HG03108 (cell line): ENCODE measurements at regions not wholly inside any gene's neighbourhood (a gene's known extent, or its start where the extent isn't known, plus 50 kb on each side); places are given as distances from the start of the nearest gene placed in this dataset.

ENCODE experiments used
- ATAC-seq: cut with Tn5 transposase; IDR thresholded peaks from one replicate; pipeline ENCODE4 v1.9.1; 2021; ENCODE audit warnings: moderate library complexity; ENCODE audit not compliant: unreplicated experiment

DNA sequence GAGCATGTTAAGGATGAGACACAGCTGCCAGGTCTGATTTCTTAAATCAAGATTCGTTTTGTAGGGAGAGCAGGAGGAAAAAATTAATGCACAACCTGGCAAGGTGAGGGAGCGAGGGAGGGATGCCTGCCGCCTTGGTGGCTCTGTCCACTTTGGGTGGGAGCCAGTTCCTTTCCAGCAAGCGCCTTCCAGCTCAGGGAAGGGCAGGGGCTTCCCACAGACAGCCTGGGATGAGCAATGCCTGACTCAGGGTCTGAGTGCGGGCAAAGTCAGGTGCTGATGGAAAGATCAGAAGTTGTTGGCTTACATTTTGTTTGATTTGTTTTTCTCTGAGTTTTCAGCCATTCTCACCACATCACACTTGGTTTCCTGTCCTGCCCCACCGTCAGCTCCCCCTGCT, 220.7 kb downstream of the ENGASE start:
- ATAC-seq, result no peak

DNA sequence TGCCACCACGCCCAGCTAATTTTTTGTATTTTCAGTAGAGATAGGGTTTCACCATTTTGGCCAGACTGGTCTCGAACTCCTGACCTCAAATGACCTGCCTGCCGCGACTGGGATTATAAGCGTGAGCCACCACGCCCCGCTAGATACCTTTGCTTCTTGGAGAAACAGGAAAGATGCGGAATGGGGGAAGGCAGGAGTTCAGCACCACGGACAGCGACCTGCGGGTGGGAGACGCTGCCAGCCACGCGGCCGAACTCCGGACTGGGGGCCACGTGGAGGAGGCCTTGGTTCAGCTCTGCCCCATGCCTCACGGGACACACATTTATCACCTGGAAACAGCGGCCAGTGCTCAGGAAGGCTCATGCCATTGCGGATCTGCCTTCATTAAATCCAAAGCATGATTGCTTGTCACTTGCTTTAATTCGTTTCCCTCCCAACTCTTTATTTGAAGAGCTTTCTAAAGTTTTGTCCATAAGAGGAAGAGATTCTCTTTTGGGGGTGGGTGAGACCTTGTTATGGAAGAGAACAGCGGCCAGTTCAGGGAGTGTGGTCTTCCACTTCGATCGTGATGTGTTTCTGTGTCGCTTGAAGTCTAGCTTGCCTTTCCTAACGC, 219.9 kb downstream of the ENGASE start:
- ATAC-seq, result no peak

DNA sequence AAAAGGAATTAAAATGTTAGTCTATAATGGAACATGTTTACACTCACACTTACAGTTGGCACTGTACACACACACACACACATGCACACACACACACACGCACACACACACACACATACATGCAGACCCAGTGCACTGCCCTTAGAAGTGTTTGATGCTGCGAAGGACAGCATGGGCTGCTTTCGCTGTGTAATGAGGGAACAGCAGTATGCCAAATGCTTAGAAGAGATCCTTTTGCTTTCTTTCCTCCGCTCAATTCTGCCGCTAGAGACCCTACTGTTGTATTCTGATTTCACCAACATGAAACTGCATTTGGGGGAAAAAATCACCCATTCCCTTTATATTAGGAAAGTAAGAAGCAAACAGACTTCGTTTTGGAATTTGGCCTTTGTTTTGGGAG, 217.9 kb downstream of the ENGASE start:
- no peak for ATAC-seq

DNA sequence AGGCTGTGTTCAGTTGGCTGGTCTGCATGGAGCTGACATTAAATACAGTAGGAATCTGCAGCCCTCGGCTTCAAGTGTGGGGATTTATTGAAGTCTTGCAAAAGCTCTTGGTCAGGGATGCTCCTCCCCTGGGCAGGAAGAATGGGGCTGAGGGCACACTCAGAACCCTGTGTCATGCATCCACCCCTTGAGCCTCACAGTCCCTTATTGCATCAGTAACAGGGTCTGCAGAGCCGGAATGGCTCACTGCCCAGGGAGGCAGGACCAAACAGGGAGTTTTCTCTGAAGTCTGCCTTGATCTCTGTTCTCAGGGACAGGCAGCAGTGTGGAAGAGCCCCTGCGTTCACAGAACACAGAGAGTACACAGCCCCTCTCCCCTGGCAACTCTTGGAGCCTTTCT, 216.8 kb downstream of the ENGASE start:
- no peak for ATAC-seq

DNA sequence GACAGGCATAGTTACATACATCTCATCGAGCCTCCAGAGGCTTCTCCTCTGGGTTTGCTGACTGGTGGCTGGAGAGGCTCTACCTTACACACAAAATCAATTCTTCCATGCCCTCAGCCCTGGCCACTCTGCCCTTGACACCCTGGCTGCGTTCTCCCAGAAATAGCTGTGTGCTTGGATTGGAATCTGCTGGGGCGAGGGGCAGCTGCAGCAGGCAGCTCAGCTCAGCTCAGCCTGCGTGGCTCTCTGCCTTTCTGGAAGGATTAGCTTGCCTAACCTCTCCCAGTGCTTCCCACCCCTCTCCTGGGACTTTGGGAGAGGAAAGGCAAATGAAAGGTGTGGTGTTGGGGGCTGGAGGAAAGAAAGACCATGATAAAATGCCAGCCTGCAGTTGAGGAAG, 216.1 kb downstream of the ENGASE start:
- ATAC-seq, result no peak

DNA sequence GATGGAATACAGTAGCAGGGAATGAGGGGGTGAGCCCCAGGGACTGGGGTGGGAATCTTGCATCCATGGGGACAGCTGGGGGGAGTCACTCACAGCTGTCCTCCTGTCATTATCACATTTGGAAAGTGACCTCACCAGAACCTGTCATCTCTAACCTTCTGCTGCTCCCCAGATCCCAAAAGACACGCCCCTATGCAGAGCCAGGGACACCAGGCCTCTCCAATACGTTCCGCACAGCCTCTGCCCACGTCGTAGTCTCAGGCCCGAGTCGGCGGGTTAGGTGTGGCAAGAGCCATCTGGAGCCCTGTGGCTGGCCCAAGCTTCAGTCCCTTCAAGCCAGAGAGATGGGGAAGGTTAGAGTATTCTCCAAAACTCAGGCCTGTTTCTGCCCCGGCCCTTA, 214.3 kb downstream of the ENGASE start:
- no peak for ATAC-seq

DNA sequence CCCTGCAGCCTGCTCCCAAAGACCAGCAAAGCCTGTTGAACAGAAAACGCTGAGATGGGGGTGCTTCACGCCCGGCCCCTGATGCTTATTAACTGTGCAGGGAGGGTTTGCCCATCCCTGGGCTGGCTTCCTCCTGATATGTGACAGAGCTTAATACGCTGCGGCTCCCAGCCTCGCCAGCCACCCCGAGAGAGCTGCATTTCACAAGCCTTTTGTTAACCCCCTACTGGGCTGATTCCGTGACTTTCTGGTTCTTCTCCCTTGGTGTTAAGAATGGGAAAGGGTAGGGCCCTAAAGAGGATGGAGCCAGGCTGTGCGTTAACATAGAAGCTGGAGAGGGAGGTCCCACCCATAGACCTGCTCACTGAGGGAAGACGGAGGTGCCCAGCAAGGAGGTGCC, 211.8 kb downstream of the ENGASE start:
- ATAC-seq, result no peak

DNA sequence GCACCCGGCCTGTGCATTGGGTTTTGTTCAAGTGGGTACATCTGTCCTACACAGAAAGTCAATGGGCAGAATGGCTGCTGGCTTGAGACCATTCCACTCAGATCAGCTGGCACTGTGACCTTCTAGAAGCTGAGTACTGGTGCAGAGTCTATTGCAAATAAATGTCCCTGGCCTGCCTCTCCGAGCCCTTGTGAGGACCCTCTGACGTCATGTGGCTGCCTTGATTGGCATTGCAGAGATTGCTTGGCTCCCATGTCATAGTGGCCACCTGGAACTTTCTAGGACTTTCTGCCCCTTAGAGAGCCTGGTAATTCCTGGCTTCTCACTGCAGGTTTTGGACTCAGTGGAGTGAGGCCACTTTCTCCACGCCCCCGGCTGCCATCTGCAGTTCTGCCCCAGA, 211.3 kb downstream of the ENGASE start:
- ATAC-seq, result no peak

DNA sequence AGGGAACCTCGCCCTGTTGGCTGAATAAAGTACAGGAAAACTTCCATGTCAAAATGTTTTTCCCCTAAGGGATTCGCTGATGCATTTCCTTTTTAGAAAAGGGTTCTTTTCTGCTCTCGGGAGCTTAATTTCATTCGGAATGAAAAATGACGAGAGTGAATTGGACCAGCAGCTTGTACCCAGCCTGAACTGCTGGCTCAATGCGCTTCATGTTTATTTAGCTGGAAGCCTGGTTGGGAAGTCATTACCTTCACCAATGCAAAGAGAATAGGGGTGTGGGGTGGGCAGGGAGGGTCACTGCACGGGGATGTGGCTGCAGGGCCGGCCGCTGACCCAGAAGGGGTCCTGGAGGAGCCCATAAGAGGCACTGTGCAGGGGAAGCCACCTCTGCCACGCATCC, 207.7 kb downstream of the ENGASE start:
- no peak for ATAC-seq

DNA sequence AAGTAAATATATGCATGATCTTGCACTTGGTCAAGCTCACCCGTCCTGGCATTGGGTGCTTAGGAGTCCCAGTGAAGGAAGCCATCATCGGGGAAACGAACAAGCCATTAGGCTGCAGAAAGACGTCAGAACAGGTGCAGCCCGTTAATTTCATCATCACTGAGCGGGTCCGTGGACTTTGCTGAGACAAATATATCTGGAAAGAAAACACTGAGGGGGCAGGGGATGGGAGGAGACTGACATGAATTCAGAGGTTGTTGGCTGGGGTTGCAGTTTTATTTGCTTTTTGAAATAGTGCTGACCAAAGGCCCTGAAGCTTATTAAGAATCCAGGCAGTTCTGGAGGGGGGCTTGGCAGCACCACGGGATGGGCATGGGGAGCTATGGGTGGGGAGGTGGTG, 207.2 kb downstream of the ENGASE start:
- ATAC-seq, result no peak

DNA sequence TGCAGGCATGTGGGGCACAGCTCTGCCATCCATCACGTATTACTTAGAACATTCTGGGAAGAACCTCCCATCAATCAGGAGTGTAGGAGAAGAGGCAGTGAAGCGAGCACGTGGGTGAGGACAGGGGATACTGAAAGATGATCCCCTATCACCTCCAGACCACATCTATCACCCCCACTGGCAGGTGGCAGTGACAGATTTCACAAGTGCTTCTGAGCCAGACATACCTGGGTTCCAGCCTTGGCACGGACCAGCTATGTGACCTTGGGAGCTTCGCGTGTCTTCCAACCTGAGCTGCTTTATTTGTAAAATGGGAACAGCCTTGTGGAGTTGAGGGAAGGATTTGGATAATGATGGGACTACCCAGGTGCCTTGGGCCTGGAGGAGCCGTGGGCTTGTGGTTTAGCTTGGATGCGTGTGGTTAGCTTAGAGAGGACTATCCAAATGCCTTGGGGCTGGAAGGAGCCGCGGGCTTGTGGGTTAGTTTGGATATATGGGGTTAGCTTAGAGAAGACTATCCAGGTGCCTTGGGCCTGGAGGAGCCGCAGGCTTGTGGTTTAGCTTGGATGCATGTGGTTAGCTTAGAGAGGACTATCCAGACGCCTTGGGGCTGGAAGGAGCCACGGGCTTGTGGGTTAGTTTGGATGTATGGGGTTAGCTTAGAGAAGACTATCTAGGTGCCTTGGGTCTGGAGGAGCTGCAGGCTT, 206.4 kb downstream of the ENGASE start:
- ATAC-seq, result no peak

DNA sequence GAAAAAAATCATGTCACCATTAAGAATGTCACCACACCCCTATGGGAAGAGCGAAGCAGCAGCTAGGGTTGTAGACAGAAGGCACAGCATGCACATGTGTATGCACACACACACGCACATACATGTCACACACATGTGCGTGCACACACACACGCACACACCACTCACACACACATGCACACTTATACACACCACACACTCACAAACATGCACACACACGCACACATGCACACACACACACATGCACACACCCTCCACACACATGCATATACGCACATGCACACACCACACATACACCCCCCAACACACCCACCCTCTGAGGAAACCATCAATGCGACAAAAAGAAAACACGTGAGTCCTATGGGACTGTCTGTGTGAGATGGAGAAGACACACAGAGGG, 205.4 kb downstream of the ENGASE start:
- no peak for ATAC-seq

DNA sequence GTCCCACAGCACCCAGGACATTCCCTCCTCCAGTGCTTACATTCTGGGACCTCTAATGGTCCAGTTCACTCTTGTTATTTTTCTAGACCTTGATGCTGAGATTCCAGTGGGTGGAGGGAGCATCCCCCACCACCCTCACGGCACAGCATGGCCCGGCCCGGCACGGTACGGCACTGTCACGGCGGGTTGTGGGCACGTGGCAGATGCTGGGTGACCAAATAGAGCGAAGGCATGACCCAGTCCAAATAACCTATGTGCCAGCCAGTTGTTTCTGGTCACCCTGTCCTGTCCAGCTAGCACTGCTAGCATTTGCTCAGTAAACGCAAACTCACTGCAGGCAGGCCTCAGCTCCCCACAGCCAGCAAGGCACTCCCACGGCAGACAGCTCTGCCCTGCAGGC, 204.7 kb downstream of the ENGASE start:
- no peak for ATAC-seq

DNA sequence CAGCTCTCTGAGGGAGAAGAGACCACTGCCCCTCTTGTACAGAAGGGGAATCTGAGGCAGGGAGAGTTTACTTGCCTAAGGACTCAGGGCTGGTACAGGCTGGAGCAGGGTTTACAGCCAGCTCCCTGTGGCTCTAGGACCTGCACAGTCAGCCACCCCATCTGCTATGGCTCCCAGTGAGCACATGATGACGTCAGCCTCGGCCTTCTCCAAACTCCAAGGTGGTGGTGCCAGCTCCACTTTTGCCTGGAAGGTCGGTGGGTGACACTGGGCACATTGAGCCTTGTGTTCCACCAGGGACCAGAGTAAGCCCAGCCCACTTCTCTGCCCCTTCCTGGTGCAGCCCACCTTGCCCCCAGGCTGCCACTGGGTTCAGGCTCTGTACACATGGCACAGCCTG, 202.2 kb downstream of the ENGASE start:
- ATAC-seq, result no peak

DNA sequence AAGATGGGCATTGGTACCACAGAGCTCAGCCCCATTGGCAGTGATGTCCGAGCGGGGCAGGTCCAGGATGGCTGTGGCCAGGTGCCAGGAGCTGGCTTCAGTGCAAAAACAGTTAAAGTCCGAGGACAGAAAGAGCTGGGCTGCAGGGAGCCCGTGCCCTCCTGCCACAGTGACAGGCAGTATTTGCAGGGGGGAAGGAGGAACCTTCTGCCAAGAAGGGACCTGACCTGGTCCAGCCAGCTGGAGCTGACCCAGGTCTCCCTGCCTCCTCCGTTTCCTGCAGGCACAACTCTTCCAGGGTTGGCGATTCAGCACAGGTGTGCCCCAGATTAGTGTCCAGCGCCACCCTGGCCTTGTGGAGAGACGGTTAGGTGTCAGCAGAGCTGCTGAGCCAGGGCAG, 199.0 kb downstream of the ENGASE start:
- ATAC-seq, result no peak

DNA sequence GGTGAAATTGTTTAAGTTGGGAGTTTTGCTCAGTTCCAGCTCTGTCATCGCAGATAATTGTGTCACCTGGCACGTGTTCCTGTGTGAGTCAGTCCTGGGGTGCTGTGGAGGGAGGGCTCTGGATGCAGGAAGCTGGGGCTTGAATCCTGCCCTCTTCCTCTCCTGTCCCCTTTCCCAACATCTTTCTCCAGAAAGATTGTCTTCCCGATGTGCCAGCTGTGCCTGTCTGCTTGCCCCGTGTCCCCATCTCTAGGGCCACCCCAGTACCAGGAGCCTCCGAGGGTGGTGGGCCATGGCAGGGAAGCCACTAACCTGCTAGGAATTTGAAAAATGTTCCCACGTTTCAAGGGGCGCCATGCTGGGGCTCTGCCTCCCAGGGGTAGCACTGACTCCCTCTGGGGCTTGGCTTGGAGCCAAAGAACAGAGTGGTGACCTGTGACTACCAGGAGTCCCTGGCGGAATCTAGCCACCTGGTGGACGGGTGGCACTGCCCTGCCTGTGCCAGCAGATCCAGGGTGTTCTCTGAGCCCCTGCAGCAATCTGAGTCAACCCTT, 198.1 kb downstream of the ENGASE start:
- no peak for ATAC-seq

DNA sequence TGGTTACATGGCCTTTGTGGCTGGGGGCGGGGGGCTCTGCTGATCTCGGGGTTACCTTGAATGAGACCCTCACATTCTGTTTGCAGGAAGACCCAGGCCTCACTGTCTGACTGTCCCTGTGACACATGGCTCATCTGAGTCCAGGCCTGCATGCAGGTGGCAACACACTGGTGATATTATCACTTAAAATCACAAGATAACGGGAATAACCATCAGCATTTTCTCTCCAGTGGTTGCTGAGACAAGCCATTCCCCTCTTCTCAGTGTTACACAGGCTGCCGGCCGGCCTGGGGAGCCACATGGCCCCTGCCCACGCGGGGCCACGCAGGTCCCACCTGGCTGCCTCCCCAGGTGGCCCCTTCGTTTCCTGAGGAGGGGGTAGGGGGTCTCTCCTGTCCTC, 197.6 kb downstream of the ENGASE start:
- ATAC-seq, result no peak

DNA sequence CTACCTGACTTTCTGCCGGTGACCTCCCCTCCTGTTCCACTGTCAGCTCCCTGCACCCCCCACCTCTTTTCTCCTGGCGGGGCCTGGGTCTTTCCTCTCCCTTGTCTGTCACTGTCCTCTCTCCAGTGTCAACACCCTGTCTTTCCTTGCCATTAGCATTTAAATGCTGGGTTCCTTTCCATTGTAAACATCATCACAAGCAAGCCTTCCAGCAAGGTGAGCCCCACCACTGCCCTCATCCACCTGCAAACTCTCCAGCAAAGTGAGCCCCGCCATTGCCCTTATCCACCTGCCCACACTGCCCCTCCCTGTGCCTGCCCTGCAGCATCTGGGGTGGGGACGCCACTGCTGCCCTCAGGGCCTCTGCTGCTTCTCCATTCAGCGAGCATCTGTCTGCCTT, 195.0 kb downstream of the ENGASE start:
- no peak for ATAC-seq

DNA sequence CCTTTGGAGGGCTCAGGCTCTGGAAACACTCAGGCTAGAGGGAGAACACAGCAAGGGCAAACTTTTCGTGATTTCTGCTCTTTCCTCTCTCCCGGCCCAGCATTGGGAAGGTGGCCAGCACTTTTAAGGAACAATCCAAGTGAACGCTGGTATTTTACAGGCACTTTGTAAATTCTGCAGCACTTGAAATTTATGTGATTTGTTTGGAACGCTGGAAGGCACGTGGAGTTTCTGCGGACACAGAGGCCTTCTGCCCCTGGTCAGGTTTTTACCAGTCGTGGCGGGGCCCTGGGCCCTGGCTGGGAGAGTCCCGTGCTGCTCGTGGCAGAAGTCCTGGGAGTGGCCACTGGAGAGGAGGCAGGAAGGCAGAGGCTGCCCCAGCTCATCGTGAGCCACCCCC, 188.6 kb downstream of the ENGASE start:
- ATAC-seq, result no peak

DNA sequence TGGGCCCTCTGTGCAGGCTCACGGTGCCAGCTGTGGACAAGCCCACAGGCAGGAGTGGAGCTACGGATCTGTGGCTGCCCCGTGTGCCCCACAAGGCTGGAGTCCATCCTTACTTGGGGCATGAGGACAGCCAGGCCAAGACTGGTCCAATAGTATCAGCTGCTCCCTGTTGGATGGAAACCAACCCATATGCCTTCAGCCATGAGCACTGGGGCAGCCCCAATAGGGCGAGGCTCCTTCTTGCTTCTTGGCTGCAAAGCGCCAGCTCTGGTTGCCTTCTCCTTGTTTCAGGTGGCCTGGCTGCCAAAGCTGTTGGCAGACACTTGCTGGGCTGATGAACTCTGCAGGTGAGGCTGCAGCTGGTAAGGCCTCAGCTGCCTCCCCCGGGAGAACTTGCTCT, 188.0 kb downstream of the ENGASE start:
- ATAC-seq, result no peak

DNA sequence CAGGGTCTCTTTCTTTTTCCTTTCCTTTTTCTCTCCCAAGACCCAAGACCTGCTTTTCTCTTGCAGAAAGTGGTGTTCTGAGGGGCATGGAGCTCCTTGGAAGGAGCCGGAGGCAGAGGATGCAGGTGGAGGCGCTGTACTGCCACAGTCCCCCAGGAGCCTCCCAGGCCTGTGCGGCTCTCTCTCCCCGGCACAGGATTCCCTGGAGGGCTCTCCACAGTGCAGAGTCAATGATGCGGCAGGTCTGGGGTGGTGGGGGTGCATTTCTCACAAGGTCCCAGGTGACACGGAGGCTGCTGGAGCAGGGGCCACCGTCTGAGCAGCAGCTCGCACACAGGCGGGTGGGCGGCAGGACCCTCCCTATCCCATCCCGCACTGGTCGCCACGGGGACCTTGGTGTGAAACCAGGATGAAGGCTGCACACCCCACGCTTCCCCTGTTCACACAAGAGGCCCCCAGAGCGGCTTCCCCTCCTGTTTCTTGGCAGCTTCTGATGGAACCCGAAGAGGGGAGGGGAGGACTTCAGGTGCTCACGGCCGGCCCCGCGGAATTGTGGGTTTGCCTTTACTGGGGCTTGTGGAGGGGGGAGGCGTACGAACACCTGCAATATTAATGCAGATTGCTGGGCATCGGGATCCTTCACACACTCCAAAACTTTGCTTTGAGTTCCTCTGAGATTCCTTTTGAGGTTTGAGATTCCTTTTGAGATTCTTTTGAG, 186.9 kb downstream of the ENGASE start:
- ATAC-seq, result no peak

DNA sequence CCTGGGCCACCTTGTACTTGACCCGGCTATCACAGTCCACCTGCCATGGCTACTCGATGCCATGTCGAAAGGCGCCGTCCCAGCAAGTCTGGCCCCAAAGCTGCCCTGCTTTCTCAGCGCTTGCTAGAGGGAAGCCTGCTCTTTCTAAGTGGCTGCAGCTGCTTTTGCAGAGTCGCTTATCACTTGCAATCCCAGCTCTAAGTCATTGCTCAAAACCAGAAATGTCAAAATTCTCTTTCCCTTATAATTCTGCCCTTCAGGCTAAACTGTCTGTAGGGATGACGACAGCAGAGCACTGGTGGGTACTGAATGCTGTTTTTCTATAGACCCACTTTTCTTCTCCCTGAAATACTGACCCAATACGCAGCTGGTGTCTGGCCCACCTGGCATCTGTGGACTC, 184.2 kb downstream of the ENGASE start:
- ATAC-seq, result no peak
